ENCODE measurements at regions not wholly inside any gene's neighbourhood (a gene's known extent, or its start where the extent isn't known, plus 50 kb on each side); places are given as distances from the start of the nearest gene placed in this dataset.

GRCh38 chr4:145271194-145271593, 90.8 kb upstream of the OTUD4 start:
- no peak for TF ChIP-seq CTCF (conservative IDR thresholded peaks at IDR 0.05)
- TF ChIP-seq EZH2 (IDR thresholded peaks at IDR 0.05; ENCODE audit: low read depth), result no peak
